OCI-LY7 (cell line): ENCODE measurements at regions not wholly inside any gene's neighbourhood (a gene's known extent, or its start where the extent isn't known, plus 50 kb on each side); places are given as distances from the start of the nearest gene placed in this dataset.

Source experiments
- BruUV-seq: library from RNA; stranded (reverse); fragments of 400-500 nt; replicated peaks from 2 replicates; lab custom pipeline; 2021; lab: Mats Ljungman, UMichigan
- CTCF ChIA-PET: fragments of 300-600 bp; sonication (Branson Sonifier 250); formaldehyde crosslinking; loops from one replicate; lab custom pipeline; 2022; ENCODE audit warnings: antibody characterized with exemption; ENCODE audit not compliant: unreplicated experiment; lab: Charles Lee
- POLR2A ChIA-PET: fragments of 300-600 bp; sonication (Branson Sonifier 250); formaldehyde crosslinking; loops from one replicate; lab custom pipeline; 2022; ENCODE audit warnings: antibody characterized with exemption; lab: Charles Lee
- DNase-seq: peaks from one replicate; pipeline ENCODE4 v3.0.0-alpha.2; 2015; ENCODE audit warnings: low spot score
- H2AFZ ChIP-seq: fragments of 200-600 bp; sonication (generic), shearing (Covaris generic); 2 replicates; pipeline ENCODE4 v1.6.1; 2014; ENCODE audit warnings: mild to moderate bottlenecking, antibody characterized with exemption, low read length, moderate library complexity
- H3K27ac ChIP-seq: fragments of 200-600 bp; sonication (generic); 2 replicates; pipeline ENCODE4 v1.5.1; 2014; ENCODE audit warnings: mixed run types, low read depth, mild to moderate bottlenecking, moderate library complexity, low read length, inconsistent platforms; ENCODE audit not compliant: poor library complexity, severe bottlenecking
- H3K36me3 ChIP-seq: fragments of 200-600 bp; sonication (generic); 2 replicates; pipeline ENCODE4 v1.6.1; 2014; ENCODE audit warnings: mild to moderate bottlenecking, antibody characterized with exemption, low read length, moderate library complexity, mixed read lengths; ENCODE audit not compliant: insufficient read depth
- H3K4me1 ChIP-seq: fragments of 200-600 bp; sonication (generic); 2 replicates; pipeline ENCODE4 v1.5.1; 2014; ENCODE audit warnings: mild to moderate bottlenecking, low read length; ENCODE audit not compliant: insufficient read depth, poor library complexity, severe bottlenecking
- H3K4me2 ChIP-seq: fragments of 200-600 bp; sonication (generic); 2 replicates; pipeline ENCODE4 v1.6.1; 2014; ENCODE audit warnings: mild to moderate bottlenecking, low read length
- H3K4me3 ChIP-seq: fragments of 200-600 bp; sonication (generic); 2 replicates; pipeline ENCODE4 v1.5.1; 2014; ENCODE audit warnings: mild to moderate bottlenecking, low read depth, low read length; ENCODE audit not compliant: poor library complexity, severe bottlenecking
- H3K79me2 ChIP-seq: fragments of 200-600 bp; sonication (generic); 2 replicates; pipeline ENCODE4 v1.6.1; 2016; ENCODE audit warnings: low read depth, mild to moderate bottlenecking, low read length, moderate library complexity, mixed read lengths; ENCODE audit not compliant: insufficient read depth
- H3K9me2 ChIP-seq: fragments of 200-600 bp; sonication (generic); 2 replicates; pipeline ENCODE4 v1.6.1; 2016; ENCODE audit warnings: mild to moderate bottlenecking, low read length, mixed read lengths; ENCODE audit not compliant: insufficient read depth
- H3K9me3 ChIP-seq: fragments of 200-600 bp; sonication (generic); 2 replicates; pipeline ENCODE4 v1.6.1; 2014; ENCODE audit warnings: mild to moderate bottlenecking, mixed run types, low read length, mixed read lengths
- H4K20me1 ChIP-seq: fragments of 200-600 bp; sonication (generic); 2 replicates; pipeline ENCODE4 v1.6.1; 2014; ENCODE audit warnings: mild to moderate bottlenecking, antibody characterized with exemption, low read length, moderate library complexity, mixed read lengths; ENCODE audit not compliant: insufficient read depth
- EZH2phosphoT487 ChIP-seq: fragments of 200-600 bp; sonication (generic); IDR thresholded peaks from 2 replicates; pipeline ENCODE4 v1.6.1; 2018; ENCODE audit warnings: low read depth, borderline replicate concordance, mild to moderate bottlenecking, mixed run types, antibody characterized with exemption, low read length, moderate library complexity, mixed read lengths
- intact Hi-C: fragments of 100-400 bp; cut with micrococcal nuclease; formaldehyde crosslinking; loops from one replicate; pipeline ENCODE4 v1.10.0; 2022; ENCODE audit not compliant: unreplicated experiment
- TF ChIP-seq, protein P1 (sequence below): fragments of 200-600 bp; sonication (generic); conservative IDR thresholded peaks from 2 replicates; pipeline ENCODE4 v1.5.1; 2014; ENCODE audit warnings: mild to moderate bottlenecking, antibody characterized with exemption, low read length, moderate library complexity, mixed read lengths

DNA sequence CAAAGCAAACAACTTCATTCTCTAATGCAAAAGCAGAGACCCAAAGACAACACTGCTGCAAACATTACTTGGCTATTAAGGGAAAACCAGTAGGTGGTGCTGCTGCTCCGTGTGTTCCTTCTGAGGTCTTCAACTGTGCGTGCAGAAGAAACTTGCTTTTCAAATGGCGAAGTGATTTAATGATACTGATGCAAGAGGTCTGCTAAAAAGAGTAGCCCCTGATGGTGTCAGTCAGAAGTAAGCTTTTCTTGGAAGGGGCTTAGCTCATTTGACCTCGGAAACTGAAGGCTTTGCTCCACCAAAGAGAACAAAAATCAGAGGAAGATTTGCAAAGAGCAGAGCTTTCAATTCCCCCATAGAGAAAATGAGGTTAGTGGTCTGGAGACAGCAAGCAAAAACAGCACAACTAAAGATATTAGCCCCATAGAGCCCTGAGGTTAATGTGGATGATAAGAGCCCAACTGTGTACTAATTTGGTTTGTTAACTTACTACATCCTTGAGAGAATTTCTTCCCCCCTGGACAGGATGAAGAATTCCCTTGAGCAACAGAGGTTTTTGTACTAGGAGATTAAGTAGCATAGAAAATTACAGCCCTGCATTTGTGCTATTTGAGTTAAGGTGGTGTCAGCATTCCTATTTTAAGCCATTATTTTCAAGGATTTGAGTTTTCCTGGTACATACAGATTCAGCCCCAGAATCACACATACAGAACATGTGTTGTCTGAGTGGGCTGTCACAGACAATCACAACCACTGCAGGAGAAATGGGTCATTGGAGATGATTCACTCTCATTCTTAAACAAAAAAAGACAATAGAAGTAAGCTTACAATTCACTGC is 153.2 kb upstream of the C9orf72 start:
- BruUV-seq = no TSS peak
- intact Hi-C loops = loop anchor here (10.0 kb wide), 2 partner anchors 392 to 1048 kb away; no protein-coding TSS in a partner anchor
- H3K36me3 ChIP-seq = no peaks in the 10 kb centered on the region
- ChIA-PET CTCF (no interaction called here), POLR2A (interaction anchor here (0.6 to 0.9 kb wide), 2 partner anchors 163 to 669 kb away, joined by 3 read pairs; no protein-coding TSS in a partner anchor)
- no peaks in the 10 kb centered on the region for H3K4me1 ChIP-seq
- H3K79me2 ChIP-seq = no peaks in the 10 kb centered on the region
- TF ChIP-seq EZH2phosphoT487 = no peak
- TF ChIP-seq, protein P1, sequence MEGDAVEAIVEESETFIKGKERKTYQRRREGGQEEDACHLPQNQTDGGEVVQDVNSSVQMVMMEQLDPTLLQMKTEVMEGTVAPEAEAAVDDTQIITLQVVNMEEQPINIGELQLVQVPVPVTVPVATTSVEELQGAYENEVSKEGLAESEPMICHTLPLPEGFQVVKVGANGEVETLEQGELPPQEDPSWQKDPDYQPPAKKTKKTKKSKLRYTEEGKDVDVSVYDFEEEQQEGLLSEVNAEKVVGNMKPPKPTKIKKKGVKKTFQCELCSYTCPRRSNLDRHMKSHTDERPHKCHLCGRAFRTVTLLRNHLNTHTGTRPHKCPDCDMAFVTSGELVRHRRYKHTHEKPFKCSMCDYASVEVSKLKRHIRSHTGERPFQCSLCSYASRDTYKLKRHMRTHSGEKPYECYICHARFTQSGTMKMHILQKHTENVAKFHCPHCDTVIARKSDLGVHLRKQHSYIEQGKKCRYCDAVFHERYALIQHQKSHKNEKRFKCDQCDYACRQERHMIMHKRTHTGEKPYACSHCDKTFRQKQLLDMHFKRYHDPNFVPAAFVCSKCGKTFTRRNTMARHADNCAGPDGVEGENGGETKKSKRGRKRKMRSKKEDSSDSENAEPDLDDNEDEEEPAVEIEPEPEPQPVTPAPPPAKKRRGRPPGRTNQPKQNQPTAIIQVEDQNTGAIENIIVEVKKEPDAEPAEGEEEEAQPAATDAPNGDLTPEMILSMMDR = peak; percentile 83
- no peaks in the 10 kb centered on the region for H3K9me3 ChIP-seq
- H3K4me2 ChIP-seq = no peak overlapping the region
- no peaks in the 10 kb centered on the region for H4K20me1 ChIP-seq
- H3K9me2 ChIP-seq = no peaks in the 10 kb centered on the region
- H3K27ac ChIP-seq = no peak overlapping the region
- H3K4me3 ChIP-seq = no peak overlapping the region
- DNase-seq = peak; percentile 53
- H2AFZ ChIP-seq = 0 out of 2 replicates have a peak overlapping the region, but pooled peaks have one; percentile 18

DNA sequence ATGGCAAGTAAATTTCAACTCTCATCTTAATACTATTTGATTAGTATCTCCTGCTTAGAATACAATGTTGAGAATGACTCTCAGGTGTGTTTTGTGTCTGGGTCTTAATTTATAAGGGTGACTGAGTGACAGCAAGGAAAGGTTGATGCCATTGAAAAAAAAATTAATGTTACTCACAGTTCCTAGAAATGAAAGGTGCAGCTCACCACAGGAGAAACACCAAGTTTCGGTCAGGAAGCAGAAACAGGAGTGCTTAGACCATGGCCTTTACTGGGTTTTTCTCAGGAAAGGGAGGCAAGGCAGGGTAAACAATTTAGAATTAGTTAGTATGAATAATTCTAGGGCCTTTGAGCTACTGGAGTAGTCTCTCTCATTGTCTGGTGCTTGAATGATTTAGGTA is 159.2 kb upstream of the C9orf72 start:
- ChIA-PET CTCF (no interaction called here), POLR2A (no interaction called here)
- no peak overlapping the region for H2AFZ ChIP-seq
- no peaks in the 10 kb centered on the region for H3K9me3 ChIP-seq
- H3K4me3 ChIP-seq = no peak overlapping the region
- H3K4me1 ChIP-seq = no peaks in the 10 kb centered on the region
- BruUV-seq = no TSS peak
- no peaks in the 10 kb centered on the region for H3K79me2 ChIP-seq
- intact Hi-C loops = no loop called here
- H4K20me1 ChIP-seq = no peaks in the 10 kb centered on the region
- no peak overlapping the region for H3K4me2 ChIP-seq
- DNase-seq = no peak
- TF ChIP-seq EZH2phosphoT487 = no peak
- TF ChIP-seq, protein P1 = no peak
- no peaks in the 10 kb centered on the region for H3K9me2 ChIP-seq
- H3K27ac ChIP-seq = no peak overlapping the region
- no peaks in the 10 kb centered on the region for H3K36me3 ChIP-seq

DNA sequence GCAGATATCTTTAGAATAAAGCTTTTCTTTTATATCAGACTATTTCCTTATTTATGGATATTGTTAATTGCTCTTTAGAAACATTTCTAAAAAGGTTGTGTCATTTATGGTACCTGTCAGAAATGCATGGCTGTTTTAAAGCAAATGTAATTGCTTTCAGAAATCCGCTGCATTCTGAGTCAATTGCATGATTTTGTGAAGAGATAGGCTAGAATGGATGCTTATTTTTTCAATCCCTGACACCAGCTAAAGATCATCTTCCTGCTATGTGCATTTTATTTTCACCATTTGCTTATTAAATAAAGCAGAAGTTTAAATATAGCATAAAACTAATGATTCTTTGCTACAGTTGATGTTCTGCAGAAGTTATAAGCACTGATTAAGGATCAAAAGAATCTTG is 170.2 kb upstream of the C9orf72 start:
- H3K4me1 ChIP-seq = no peaks in the 10 kb centered on the region
- no TSS peak for BruUV-seq
- H3K79me2 ChIP-seq = no peaks in the 10 kb centered on the region
- no peak for TF ChIP-seq EZH2phosphoT487
- TF ChIP-seq, protein P1 = no peak
- no peak for DNase-seq
- POLR2A ChIA-PET = interaction anchor here (0.7 kb wide), 1 partner anchor 23 kb away, joined by 3 read pairs; no protein-coding TSS in a partner anchor
- no peaks in the 10 kb centered on the region for H3K36me3 ChIP-seq
- CTCF ChIA-PET = no interaction called here
- intact Hi-C loops = no loop called here
- no peak overlapping the region for H2AFZ ChIP-seq
- H3K9me2 ChIP-seq = no peaks in the 10 kb centered on the region
- no peak overlapping the region for H3K4me3 ChIP-seq
- no peaks in the 10 kb centered on the region for H4K20me1 ChIP-seq
- no peaks in the 10 kb centered on the region for H3K9me3 ChIP-seq
- H3K27ac ChIP-seq = no peak overlapping the region
- H3K4me2 ChIP-seq = no peak overlapping the region
